SK-N-SH (cell line): ENCODE measurements at regions not wholly inside any gene's neighbourhood (a gene's known extent, or its start where the extent isn't known, plus 50 kb on each side); places are given as distances from the start of the nearest gene placed in this dataset.

Experiments used
- CTCF ChIA-PET: fragments of 300-600, 350-600 bp; formaldehyde crosslinking; extraction: SDS; loops from one replicate; lab custom pipeline; 2021; lab: Yijun Ruan, JAX
- POLR2A ChIA-PET: fragments of 350-600 bp; sonication (Branson Sonifier 250); formaldehyde crosslinking; extraction: SDS; loops from one replicate; lab custom pipeline; 2020; ENCODE audit warnings: antibody characterized with exemption, inconsistent platforms; lab: Yijun Ruan, JAX
- DNase-seq: peaks from one replicate; pipeline ENCODE4 v3.0.0; 2012
- H2AFZ ChIP-seq: fragments of 200-600 bp; sonication (generic); 2 replicates; pipeline ENCODE4 v1.8.1; 2016; ENCODE audit warnings: antibody characterized with exemption, mild to moderate bottlenecking, low read depth
- H3F3A ChIP-seq: fragments of 200-600 bp; sonication (generic); replicated peaks from 2 replicates; pipeline ENCODE3; 2016; ENCODE audit warnings: antibody characterized with exemption, mild to moderate bottlenecking; ENCODE audit not compliant: insufficient read depth
- H3K27ac ChIP-seq, 2 experiments: fragments of 200-500 bp in 1 of 2; fragments of 200-600 bp in 1 of 2; sonication (Bioruptor generic) in 1 of 2; sonication (generic), shearing (Covaris generic) in 1 of 2; 2 replicates each; pipeline versions ENCODE4 v1.5.1 to v1.6.1; 2014 to 2016; ENCODE audit warnings: low read depth in 2 of 2, inconsistent platforms in 1 of 2, low read length in 1 of 2, mild to moderate bottlenecking in 1 of 2, mixed read lengths in 1 of 2
- H3K27me3 ChIP-seq: fragments of 200-600 bp; sonication (generic), shearing (Covaris generic); 2 replicates; pipeline ENCODE4 v1.6.1; 2016; ENCODE audit warnings: mixed run types; ENCODE audit not compliant: insufficient read depth
- H3K36me3 ChIP-seq, 2 experiments: fragments of 200-500 bp in 1 of 2; fragments of 200-600 bp in 1 of 2; sonication (Bioruptor generic) in 1 of 2; sonication (generic) in 1 of 2; replicated peaks in 1 of 2; 2 replicates each; pipeline versions ENCODE3 to v1.5.1; 2014 to 2016; ENCODE audit warnings: low read length in 1 of 2, mild to moderate bottlenecking in 1 of 2; ENCODE audit not compliant: insufficient read depth in 2 of 2, control insufficient read depth in 1 of 2
- H3K4me1 ChIP-seq, 2 experiments: fragments of 200-500 bp in 1 of 2; fragments of 200-600 bp in 1 of 2; sonication (Bioruptor generic) in 1 of 2; sonication (generic), shearing (Covaris generic) in 1 of 2; 2 replicates each; pipeline versions ENCODE4 v1.5.1 to v1.6.1; 2014 to 2016; ENCODE audit warnings: low read depth in 1 of 2, low read length in 1 of 2, mixed run types in 1 of 2; ENCODE audit not compliant: insufficient read depth in 2 of 2, control insufficient read depth in 1 of 2
- H3K4me2 ChIP-seq: fragments of 200-600 bp; sonication (generic), shearing (Covaris generic); 2 replicates; pipeline ENCODE4 v1.6.1; 2017; ENCODE audit warnings: mixed run types
- H3K4me3 ChIP-seq, 2 experiments: fragments of 200-500 bp in 1 of 2; fragments of 200-600 bp in 1 of 2; sonication (Bioruptor generic) in 1 of 2; sonication (generic), shearing (Covaris generic) in 1 of 2; 2 replicates each; pipeline versions ENCODE4 v1.5.1 to v1.8.1; 2014 to 2016; ENCODE audit warnings: low read depth in 2 of 2, inconsistent platforms in 1 of 2, low read length in 1 of 2, mild to moderate bottlenecking in 1 of 2, mixed read lengths in 1 of 2, moderate library complexity in 1 of 2
- H3K79me2 ChIP-seq: fragments of 200-600 bp; sonication (generic); 2 replicates; pipeline ENCODE4 v1.8.1; 2017; ENCODE audit warnings: mild to moderate bottlenecking; ENCODE audit not compliant: insufficient read depth
- H3K9ac ChIP-seq: fragments of 200-600 bp; sonication (generic); 2 replicates; pipeline ENCODE4 v1.6.1; 2017; ENCODE audit warnings: mixed run types
- H3K9me2 ChIP-seq: fragments of 200-600 bp; sonication (generic); 2 replicates; pipeline ENCODE4 v1.6.1; 2017; ENCODE audit warnings: mixed run types
- H3K9me3 ChIP-seq: fragments of 200-600 bp; sonication (generic); 2 replicates; pipeline ENCODE4 v1.6.1; 2017; ENCODE audit warnings: mixed run types, mild to moderate bottlenecking, moderate library complexity
- H4K20me1 ChIP-seq: fragments of 200-600 bp; sonication (generic); 2 replicates; pipeline ENCODE4 v1.6.1; 2017; ENCODE audit warnings: mild to moderate bottlenecking, mixed run types; ENCODE audit not compliant: insufficient read depth
- CHD2 ChIP-seq: fragments of 150-350 bp; IDR thresholded peaks from 2 replicates; pipeline ENCODE4 v1.6.1; 2018; ENCODE audit warnings: low read length; ENCODE audit not compliant: partially characterized antibody
- ELF1 ChIP-seq: IDR thresholded peaks from 2 replicates; pipeline ENCODE4 v1.4.0; 2012
- EP300 ChIP-seq, 2 experiments: IDR thresholded peaks; 2 replicates each; pipeline versions ENCODE4 v1.4.0 to v1.6.1; 2012; ENCODE audit warnings: borderline replicate concordance in 1 of 2, low read depth in 1 of 2, low read length in 1 of 2
- EZH2phosphoT487 ChIP-seq: fragments of 200-600 bp; sonication (generic); IDR thresholded peaks from 2 replicates; pipeline ENCODE4 v1.6.1; 2017; ENCODE audit warnings: low read depth, mixed run types, mild to moderate bottlenecking, antibody characterized with exemption, moderate library complexity, borderline replicate concordance
- GABPA ChIP-seq: IDR thresholded peaks from 2 replicates; pipeline ENCODE4 v1.4.0; 2012; ENCODE audit warnings: low read depth, mild to moderate bottlenecking
- JUND ChIP-seq: IDR thresholded peaks from 2 replicates; pipeline ENCODE4 v1.4.0; 2012
- MEF2A ChIP-seq: IDR thresholded peaks from 2 replicates; pipeline ENCODE4 v1.4.0; 2012; ENCODE audit warnings: low read depth, borderline replicate concordance
- NRF1 ChIP-seq: IDR thresholded peaks from 2 replicates; pipeline ENCODE4 v1.6.1; 2012; ENCODE audit warnings: low read depth, mild to moderate bottlenecking, low read length
- RAD21 ChIP-seq: IDR thresholded peaks from 2 replicates; pipeline ENCODE4 v1.6.1; 2012; ENCODE audit warnings: mild to moderate bottlenecking, low read length
- RCOR1 ChIP-seq: fragments of 150-350 bp; IDR thresholded peaks from 2 replicates; pipeline ENCODE4 v1.6.1; 2017; ENCODE audit warnings: antibody characterized with exemption, low read length
- RFX5 ChIP-seq: IDR thresholded peaks from 2 replicates; pipeline ENCODE4 v1.6.1; 2012; ENCODE audit warnings: mild to moderate bottlenecking, improper control_type of control experiment, low read length
- SIN3A ChIP-seq: IDR thresholded peaks from 2 replicates; pipeline ENCODE4 v1.6.1; 2012; ENCODE audit warnings: low read depth, mild to moderate bottlenecking, low read length, moderate library complexity, borderline replicate concordance
- SMC3 ChIP-seq: IDR thresholded peaks from 2 replicates; pipeline ENCODE4 v1.6.1; 2012; ENCODE audit warnings: low read depth, low read length, improper control_type of control experiment
- TAF1 ChIP-seq: IDR thresholded peaks from 2 replicates; pipeline ENCODE4 v1.6.1; 2012; ENCODE audit warnings: low read depth, mild to moderate bottlenecking, low read length, moderate library complexity, borderline replicate concordance
- TEAD4 ChIP-seq: IDR thresholded peaks from 2 replicates; pipeline ENCODE4 v1.4.0; 2012; ENCODE audit warnings: mild to moderate bottlenecking, borderline replicate concordance; ENCODE audit not compliant: insufficient read depth
- WGBS: methylation state at CpG from one replicate; pipeline ENCODE4 v1.1.6; 2017; ENCODE audit warnings: low lambda C conversion rate; 5-methylcytosine and 5-hydroxymethylcytosine counted together
- TF ChIP-seq, protein P1 (sequence below): IDR thresholded peaks from 2 replicates; pipeline ENCODE4 v1.6.1; 2012; ENCODE audit warnings: mild to moderate bottlenecking, low read depth, low read length, moderate library complexity
- TF ChIP-seq, protein P2 (sequence below): fragments of 200-600 bp; sonication (generic); IDR thresholded peaks from 2 replicates; pipeline ENCODE4 v1.6.1; 2017; ENCODE audit warnings: antibody characterized with exemption, mild to moderate bottlenecking, moderate library complexity
- TF ChIP-seq, protein P3 (sequence below): fragments of 150-350 bp; IDR thresholded peaks from 2 replicates; pipeline ENCODE4 v1.6.1; 2016; ENCODE audit warnings: mild to moderate bottlenecking, low read depth, low read length
- TF ChIP-seq, protein P4 (sequence below): IDR thresholded peaks from 2 replicates; pipeline ENCODE4; 2012

DNA sequence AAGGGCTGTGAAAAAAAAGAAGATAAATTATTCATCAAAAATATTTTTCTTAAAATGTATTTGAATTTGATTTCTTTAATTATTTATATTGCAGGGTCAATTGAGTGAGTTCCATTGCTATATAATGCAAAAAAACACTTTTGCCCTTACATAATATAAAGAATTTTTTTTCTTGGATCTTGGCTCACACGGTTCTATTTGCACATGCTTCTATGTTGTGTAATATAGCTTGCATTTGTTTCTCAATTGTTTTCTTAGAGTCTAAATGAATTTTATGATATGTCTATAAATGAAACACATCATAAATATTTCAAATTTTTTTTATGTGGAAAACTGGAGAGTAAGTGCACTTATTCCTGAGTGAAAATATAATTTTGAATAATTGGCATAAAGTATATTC, 694.2 kb downstream of the SLC6A15 start:
- no peak for DNase-seq
- H3K4me1 ChIP-seq = no peaks in the 10 kb centered on the region
- TF ChIP-seq GABPA = no peak
- TF ChIP-seq RCOR1 = no peak
- TF ChIP-seq, protein P1, sequence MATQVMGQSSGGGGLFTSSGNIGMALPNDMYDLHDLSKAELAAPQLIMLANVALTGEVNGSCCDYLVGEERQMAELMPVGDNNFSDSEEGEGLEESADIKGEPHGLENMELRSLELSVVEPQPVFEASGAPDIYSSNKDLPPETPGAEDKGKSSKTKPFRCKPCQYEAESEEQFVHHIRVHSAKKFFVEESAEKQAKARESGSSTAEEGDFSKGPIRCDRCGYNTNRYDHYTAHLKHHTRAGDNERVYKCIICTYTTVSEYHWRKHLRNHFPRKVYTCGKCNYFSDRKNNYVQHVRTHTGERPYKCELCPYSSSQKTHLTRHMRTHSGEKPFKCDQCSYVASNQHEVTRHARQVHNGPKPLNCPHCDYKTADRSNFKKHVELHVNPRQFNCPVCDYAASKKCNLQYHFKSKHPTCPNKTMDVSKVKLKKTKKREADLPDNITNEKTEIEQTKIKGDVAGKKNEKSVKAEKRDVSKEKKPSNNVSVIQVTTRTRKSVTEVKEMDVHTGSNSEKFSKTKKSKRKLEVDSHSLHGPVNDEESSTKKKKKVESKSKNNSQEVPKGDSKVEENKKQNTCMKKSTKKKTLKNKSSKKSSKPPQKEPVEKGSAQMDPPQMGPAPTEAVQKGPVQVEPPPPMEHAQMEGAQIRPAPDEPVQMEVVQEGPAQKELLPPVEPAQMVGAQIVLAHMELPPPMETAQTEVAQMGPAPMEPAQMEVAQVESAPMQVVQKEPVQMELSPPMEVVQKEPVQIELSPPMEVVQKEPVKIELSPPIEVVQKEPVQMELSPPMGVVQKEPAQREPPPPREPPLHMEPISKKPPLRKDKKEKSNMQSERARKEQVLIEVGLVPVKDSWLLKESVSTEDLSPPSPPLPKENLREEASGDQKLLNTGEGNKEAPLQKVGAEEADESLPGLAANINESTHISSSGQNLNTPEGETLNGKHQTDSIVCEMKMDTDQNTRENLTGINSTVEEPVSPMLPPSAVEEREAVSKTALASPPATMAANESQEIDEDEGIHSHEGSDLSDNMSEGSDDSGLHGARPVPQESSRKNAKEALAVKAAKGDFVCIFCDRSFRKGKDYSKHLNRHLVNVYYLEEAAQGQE = no peak
- no peak for TF ChIP-seq MEF2A
- no peak for TF ChIP-seq EZH2phosphoT487
- TF ChIP-seq EP300 (IDR thresholded peaks at IDR 0.05; ENCODE audit: borderline replicate concordance in 1 of 2, low read depth in 1 of 2, low read length in 1 of 2) = no peak
- TF ChIP-seq ELF1 = no peak
- TF ChIP-seq NRF1 = no peak
- TF ChIP-seq RFX5 = no peak
- TF ChIP-seq JUND = no peak
- no peak for TF ChIP-seq SIN3A
- TF ChIP-seq, all 33 proteins: peak for 0
- Histone ChIP-seq H3K9me2 (no peaks in the 10 kb centered on the region; the same call in 1 of the 2 replicates), H3K27me3 (no peaks in the 10 kb centered on the region), H3K36me3 (no peaks in the 10 kb centered on the region), H4K20me1 (no peaks in the 10 kb centered on the region), H3K9ac (no peak overlapping the region), H3F3A (no peaks in the 10 kb centered on the region), H3K4me3 (no peak overlapping the region), H3K79me2 (no peaks in the 10 kb centered on the region), H3K9me3 (no peaks in the 10 kb centered on the region; the same call in 1 of the 2 replicates), H3K27ac (no peak overlapping the region), H2AFZ (no peak overlapping the region), H3K4me2 (no peak overlapping the region)
- ChIA-PET CTCF (no interaction called here), POLR2A (no interaction called here)
- WGBS = 87% methylated on average over 1 of the region's 1 CpG

DNA sequence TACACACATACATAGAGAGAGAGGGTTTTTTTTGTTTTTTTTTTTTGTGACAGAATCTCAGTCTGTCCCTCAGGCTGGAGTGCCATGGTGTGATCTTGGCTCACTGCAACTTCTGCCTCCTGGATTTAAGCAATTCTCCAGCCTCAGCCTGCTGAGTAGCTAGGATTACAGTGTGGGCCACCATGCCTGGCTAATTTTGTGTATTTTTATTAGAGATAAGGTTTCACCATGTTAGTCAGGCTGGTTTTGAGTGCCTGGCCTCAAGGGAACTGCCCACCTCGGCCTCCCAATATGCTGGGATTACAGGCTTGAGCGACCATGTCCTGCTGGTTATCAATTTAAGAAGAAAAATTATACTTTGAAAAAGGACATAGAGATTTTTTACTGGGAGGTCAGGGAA, 710.6 kb downstream of the SLC6A15 start:
- Histone ChIP-seq H3K9ac (no peak overlapping the region), H3K9me3 (no peaks in the 10 kb centered on the region; the same call in 1 of the 2 replicates), H3K79me2 (no peaks in the 10 kb centered on the region), H3K4me3 (no peak overlapping the region), H3K9me2 (no peaks in the 10 kb centered on the region), H3K27me3 (no peaks in the 10 kb centered on the region), H4K20me1 (no peaks in the 10 kb centered on the region), H3K4me1 (no peaks in the 10 kb centered on the region; a peak in 1 of 4 replicates), H2AFZ (no peak overlapping the region; the same call in 1 of the 2 replicates), H3K36me3 (no peaks in the 10 kb centered on the region), H3F3A (peaks cover 5% of the 10 kb centered on the region), H3K27ac (no peak overlapping the region), H3K4me2 (no peak overlapping the region)
- 45% methylated on average over 2 of the region's 2 CpGs for WGBS
- no peak for DNase-seq
- ChIA-PET CTCF (no interaction called here), POLR2A (no interaction called here)
- TF ChIP-seq ELF1 (no peak), GABPA (no peak), TAF1 (no peak), SMC3 (no peak), TEAD4 (no peak), NRF1 (no peak), RCOR1 (no peak), EZH2phosphoT487 (no peak), RAD21 (no peak), CHD2 (no peak)
- TF ChIP-seq, protein P2, sequence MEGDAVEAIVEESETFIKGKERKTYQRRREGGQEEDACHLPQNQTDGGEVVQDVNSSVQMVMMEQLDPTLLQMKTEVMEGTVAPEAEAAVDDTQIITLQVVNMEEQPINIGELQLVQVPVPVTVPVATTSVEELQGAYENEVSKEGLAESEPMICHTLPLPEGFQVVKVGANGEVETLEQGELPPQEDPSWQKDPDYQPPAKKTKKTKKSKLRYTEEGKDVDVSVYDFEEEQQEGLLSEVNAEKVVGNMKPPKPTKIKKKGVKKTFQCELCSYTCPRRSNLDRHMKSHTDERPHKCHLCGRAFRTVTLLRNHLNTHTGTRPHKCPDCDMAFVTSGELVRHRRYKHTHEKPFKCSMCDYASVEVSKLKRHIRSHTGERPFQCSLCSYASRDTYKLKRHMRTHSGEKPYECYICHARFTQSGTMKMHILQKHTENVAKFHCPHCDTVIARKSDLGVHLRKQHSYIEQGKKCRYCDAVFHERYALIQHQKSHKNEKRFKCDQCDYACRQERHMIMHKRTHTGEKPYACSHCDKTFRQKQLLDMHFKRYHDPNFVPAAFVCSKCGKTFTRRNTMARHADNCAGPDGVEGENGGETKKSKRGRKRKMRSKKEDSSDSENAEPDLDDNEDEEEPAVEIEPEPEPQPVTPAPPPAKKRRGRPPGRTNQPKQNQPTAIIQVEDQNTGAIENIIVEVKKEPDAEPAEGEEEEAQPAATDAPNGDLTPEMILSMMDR = no peak
- TF ChIP-seq, protein P3, sequence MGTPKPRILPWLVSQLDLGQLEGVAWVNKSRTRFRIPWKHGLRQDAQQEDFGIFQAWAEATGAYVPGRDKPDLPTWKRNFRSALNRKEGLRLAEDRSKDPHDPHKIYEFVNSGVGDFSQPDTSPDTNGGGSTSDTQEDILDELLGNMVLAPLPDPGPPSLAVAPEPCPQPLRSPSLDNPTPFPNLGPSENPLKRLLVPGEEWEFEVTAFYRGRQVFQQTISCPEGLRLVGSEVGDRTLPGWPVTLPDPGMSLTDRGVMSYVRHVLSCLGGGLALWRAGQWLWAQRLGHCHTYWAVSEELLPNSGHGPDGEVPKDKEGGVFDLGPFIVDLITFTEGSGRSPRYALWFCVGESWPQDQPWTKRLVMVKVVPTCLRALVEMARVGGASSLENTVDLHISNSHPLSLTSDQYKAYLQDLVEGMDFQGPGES = no peak
- TF ChIP-seq, protein P4, sequence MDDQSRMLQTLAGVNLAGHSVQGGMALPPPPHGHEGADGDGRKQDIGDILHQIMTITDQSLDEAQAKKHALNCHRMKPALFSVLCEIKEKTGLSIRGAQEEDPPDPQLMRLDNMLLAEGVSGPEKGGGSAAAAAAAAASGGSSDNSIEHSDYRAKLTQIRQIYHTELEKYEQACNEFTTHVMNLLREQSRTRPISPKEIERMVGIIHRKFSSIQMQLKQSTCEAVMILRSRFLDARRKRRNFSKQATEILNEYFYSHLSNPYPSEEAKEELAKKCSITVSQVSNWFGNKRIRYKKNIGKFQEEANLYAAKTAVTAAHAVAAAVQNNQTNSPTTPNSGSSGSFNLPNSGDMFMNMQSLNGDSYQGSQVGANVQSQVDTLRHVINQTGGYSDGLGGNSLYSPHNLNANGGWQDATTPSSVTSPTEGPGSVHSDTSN = no peak
